Liver (tissue), 8 donors: ENCODE measurements at regions not wholly inside any gene's neighbourhood (a gene's known extent, or its start where the extent isn't known, plus 50 kb on each side); places are given as distances from the start of the nearest gene placed in this dataset.

Source experiments
- DNase-seq: peaks from one replicate; pipeline ENCODE4 v3.0.0-alpha.2; 2017; ENCODE audit warnings: low spot score
- H3K27ac ChIP-seq, 2 donors: one replicate each; pipeline ENCODE4 v1.7.0; 2013; ENCODE audit warnings: inconsistent platforms in 2 of 2, low read length in 2 of 2, control low read depth in 1 of 2, low read depth in 1 of 2, mild to moderate bottlenecking in 1 of 2
- H3K27me3 ChIP-seq, 4 donors: one replicate each; pipeline versions ENCODE4 v1.6.1 to v1.7.0; 2013; ENCODE audit warnings: low read length in 3 of 4, inconsistent platforms in 1 of 4, mild to moderate bottlenecking in 1 of 4, moderate library complexity in 1 of 4; ENCODE audit not compliant: control insufficient read depth in 4 of 4, insufficient read depth in 4 of 4
- H3K36me3 ChIP-seq, 4 donors: one replicate each; pipeline versions ENCODE4 v1.6.1 to v1.7.0; 2013; ENCODE audit warnings: low read length in 3 of 4, mild to moderate bottlenecking in 3 of 4, low read depth in 1 of 4, moderate library complexity in 1 of 4; ENCODE audit not compliant: control insufficient read depth in 4 of 4, insufficient read depth in 3 of 4
- H3K4me1 ChIP-seq, 4 donors: one replicate each; pipeline versions ENCODE4 v1.6.1 to v1.7.0; 2013; ENCODE audit warnings: low read length in 3 of 4, mild to moderate bottlenecking in 3 of 4, moderate library complexity in 1 of 4; ENCODE audit not compliant: control insufficient read depth in 4 of 4, insufficient read depth in 4 of 4
- H3K4me3 ChIP-seq, 3 donors: one replicate each; pipeline versions ENCODE4 v1.6.1 to v1.7.0; 2013; ENCODE audit warnings: low read length in 3 of 3, control low read depth in 1 of 3, low read depth in 1 of 3, mild to moderate bottlenecking in 1 of 3
- H3K9ac ChIP-seq, 2 donors: one replicate each; pipeline ENCODE4 v1.7.0; 2013; ENCODE audit warnings: low read length in 2 of 2, mild to moderate bottlenecking in 2 of 2, moderate library complexity in 2 of 2, control low read depth in 1 of 2, low read depth in 1 of 2
- H3K9me3 ChIP-seq, 4 donors: one replicate each; pipeline versions ENCODE4 v1.6.1 to v1.7.0; 2013; ENCODE audit warnings: low read length in 3 of 4; ENCODE audit not compliant: control insufficient read depth in 4 of 4
- ATF3 ChIP-seq: IDR thresholded peaks from 2 replicates; pipeline ENCODE4 v1.6.1; 2016; ENCODE audit warnings: antibody characterized with exemption
- CTCF ChIP-seq: fragments of 150-350 bp; IDR thresholded peaks from 2 replicates; pipeline ENCODE4 v1.5.1; 2017; ENCODE audit warnings: improper control_type of control experiment, low read depth, low read length; ENCODE audit not compliant: missing input control
- EGR1 ChIP-seq, 2 donors: IDR thresholded peaks; 2 replicates each; pipeline ENCODE4 v1.6.1; 2016 to 2018; ENCODE audit warnings: antibody characterized with exemption in 2 of 2, low read depth in 2 of 2
- FOXA1 ChIP-seq: IDR thresholded peaks from 2 replicates; pipeline ENCODE4 v1.6.1; 2016; ENCODE audit warnings: antibody characterized with exemption
- FOXA2 ChIP-seq: IDR thresholded peaks from 2 replicates; pipeline ENCODE4 v1.6.1; 2016; ENCODE audit warnings: antibody characterized with exemption
- GABPA ChIP-seq, 2 donors: IDR thresholded peaks in 1 of 2; conservative IDR thresholded peaks in 1 of 2; 2 replicates each; pipeline ENCODE4 v1.6.1; 2016; ENCODE audit warnings: antibody characterized with exemption in 2 of 2, mild to moderate bottlenecking in 1 of 2, moderate library complexity in 1 of 2
- HNF4A ChIP-seq, 2 donors: conservative IDR thresholded peaks; 2 replicates each; pipeline ENCODE4 v1.6.1; 2016; ENCODE audit warnings: antibody characterized with exemption in 2 of 2, mild to moderate bottlenecking in 2 of 2
- HNF4G ChIP-seq: IDR thresholded peaks from 2 replicates; pipeline ENCODE4 v1.6.1; 2016; ENCODE audit warnings: antibody characterized with exemption
- JUND ChIP-seq, 2 donors: IDR thresholded peaks; 2 replicates each; pipeline ENCODE4 v1.6.1; 2016; ENCODE audit warnings: antibody characterized with exemption in 2 of 2
- NR2F2 ChIP-seq: IDR thresholded peaks from 2 replicates; pipeline ENCODE4 v1.6.1; 2016; ENCODE audit warnings: antibody characterized with exemption
- REST ChIP-seq: IDR thresholded peaks from 2 replicates; pipeline ENCODE4 v1.6.1; 2016; ENCODE audit warnings: antibody characterized with exemption, mild to moderate bottlenecking
- RXRA ChIP-seq, 2 donors: IDR thresholded peaks; 2 replicates each; pipeline ENCODE4 v1.6.1; 2017 to 2018; ENCODE audit warnings: antibody characterized with exemption in 2 of 2, mild to moderate bottlenecking in 1 of 2
- TAF1 ChIP-seq: conservative IDR thresholded peaks from 2 replicates; pipeline ENCODE4 v1.6.1; 2016; ENCODE audit warnings: antibody characterized with exemption, mild to moderate bottlenecking
- YY1 ChIP-seq: IDR thresholded peaks from 2 replicates; pipeline ENCODE4 v1.6.1; 2016; ENCODE audit warnings: antibody characterized with exemption, mild to moderate bottlenecking
- ZBTB33 ChIP-seq: IDR thresholded peaks from 2 replicates; pipeline ENCODE4 v1.6.1; 2016; ENCODE audit warnings: antibody characterized with exemption
- WGBS: extraction: QIAGEN DNeasy Blood & Tissue Kit; methylation state at CpG from one replicate; pipeline ENCODE4 v1.1.7; 2013; 5-methylcytosine and 5-hydroxymethylcytosine counted together
- donor health status: healthy.
- donor health status: healthy.
- donor health status: healthy.
- donor health status: healthy.
- donor health status: healthy.

- Histone ChIP-seq H3K27ac (peak overlapping the region in 1 of 2 donors; percentile 25), H3K4me1 (peaks cover 0 to 17% (median 9%) of the 10 kb centered on the region in 4 donors), H3K4me3 (no peak overlapping the region), H3K27me3 (no peaks in the 10 kb centered on the region), H3K36me3 (no peaks in the 10 kb centered on the region), H3K9ac (no peak overlapping the region), H3K9me3 (no peaks in the 10 kb centered on the region)
- TF ChIP-seq HNF4G = peak; percentile 24
- peak in 1 of 2 donors; percentile 1 for TF ChIP-seq HNF4A (conservative IDR thresholded peaks at IDR 0.05)
- no peak for TF ChIP-seq EGR1 (IDR thresholded peaks at IDR 0.05; ENCODE audit: low read depth in 2 of 2)
- WGBS = 27% methylated on average over 1 of the region's 1 CpG
- DNase-seq = no peak
Observed at GRCh38 chr12:67748743-67749040, 100.1 kb downstream of the DYRK2 start.

GRCh38 chr12:67750513-67751183 lies 102.1 kb downstream of the DYRK2 start:
- TF ChIP-seq GABPA (IDR thresholded peaks at IDR 0.05 in 1 of 2, conservative IDR thresholded peaks at IDR 0.05 in 1 of 2) (no peak), RXRA (IDR thresholded peaks at IDR 0.05) (no peak), REST (no peak), CTCF (no peak), HNF4A (conservative IDR thresholded peaks at IDR 0.05) (no peak)
- H3K4me1 ChIP-seq = peaks cover 0 to 24% (median 13%) of the 10 kb centered on the region in 4 donors
- H3K9ac ChIP-seq = no peak overlapping the region
- no peaks in the 10 kb centered on the region for H3K27me3 ChIP-seq
- no peaks in the 10 kb centered on the region for H3K9me3 ChIP-seq
- H3K36me3 ChIP-seq = no peaks in the 10 kb centered on the region
- H3K27ac ChIP-seq = no peak overlapping the region
- no peak for DNase-seq
- H3K4me3 ChIP-seq = no peak overlapping the region
- 95% methylated on average over 3 of the region's 3 CpGs for WGBS

- Histone ChIP-seq H3K9ac (no peak overlapping the region), H3K9me3 (no peaks in the 10 kb centered on the region), H3K27ac (no peak overlapping the region), H3K4me3 (no peak overlapping the region), H3K27me3 (no peaks in the 10 kb centered on the region), H3K36me3 (no peaks in the 10 kb centered on the region), H3K4me1 (peaks cover 0 to 24% (median 13%) of the 10 kb centered on the region in 4 donors)
- DNase-seq = no peak
- WGBS = 82% methylated on average over 6 of the region's 6 CpGs
- TF ChIP-seq NR2F2 = no peak
- no peak for TF ChIP-seq ATF3
- no peak for TF ChIP-seq FOXA2
- TF ChIP-seq CTCF = no peak
- TF ChIP-seq HNF4G = no peak
- no peak for TF ChIP-seq YY1
- TF ChIP-seq JUND (IDR thresholded peaks at IDR 0.05) = no peak
- TF ChIP-seq GABPA (IDR thresholded peaks at IDR 0.05 in 1 of 2, conservative IDR thresholded peaks at IDR 0.05 in 1 of 2) = no peak
- no peak for TF ChIP-seq TAF1
- no peak for TF ChIP-seq FOXA1
- TF ChIP-seq ZBTB33 = no peak
Observed at GRCh38 chr12:67751381-67751928, 102.9 kb downstream of the DYRK2 start.
